Mesodermal cell (in vitro differentiated cells): ENCODE measurements at regions not wholly inside any gene's neighbourhood (a gene's known extent, or its start where the extent isn't known, plus 50 kb on each side); places are given as distances from the start of the nearest gene placed in this dataset.

Experiments
- H3K27ac ChIP-seq: 2 replicates; pipeline ENCODE4 v1.7.0; 2013; ENCODE audit warnings: mild to moderate bottlenecking, low read depth, low read length, moderate library complexity; ENCODE audit not compliant: severe bottlenecking
- H3K36me3 ChIP-seq: 2 replicates; pipeline ENCODE4 v1.7.1; 2013; ENCODE audit warnings: mild to moderate bottlenecking, low read length, moderate library complexity; ENCODE audit not compliant: control insufficient read depth, insufficient read depth
- H3K4me1 ChIP-seq: one replicate; pipeline ENCODE4 v1.7.1; 2013; ENCODE audit warnings: mild to moderate bottlenecking, low read length; ENCODE audit not compliant: insufficient read depth, control insufficient read depth, poor library complexity, severe bottlenecking
- H3K4me3 ChIP-seq: 2 replicates; pipeline ENCODE4 v1.7.0; 2013; ENCODE audit warnings: low read length, control low read depth, mild to moderate bottlenecking; ENCODE audit not compliant: insufficient read depth, poor library complexity, severe bottlenecking; ENCODE audit errors: extremely low read depth
- H3K9me3 ChIP-seq: 2 replicates; pipeline ENCODE4 v1.7.1; 2013; ENCODE audit warnings: mild to moderate bottlenecking, low read length, moderate library complexity; ENCODE audit not compliant: control insufficient read depth
- WGBS, 2 experiments: methylation state at CpG; one replicate each; pipeline ENCODE4 v1.1.5; 2013; ENCODE audit warnings: missing lambda C conversion rate in 2 of 2; ENCODE audit not compliant: insufficient coverage in 2 of 2; 5-methylcytosine and 5-hydroxymethylcytosine counted together

DNA sequence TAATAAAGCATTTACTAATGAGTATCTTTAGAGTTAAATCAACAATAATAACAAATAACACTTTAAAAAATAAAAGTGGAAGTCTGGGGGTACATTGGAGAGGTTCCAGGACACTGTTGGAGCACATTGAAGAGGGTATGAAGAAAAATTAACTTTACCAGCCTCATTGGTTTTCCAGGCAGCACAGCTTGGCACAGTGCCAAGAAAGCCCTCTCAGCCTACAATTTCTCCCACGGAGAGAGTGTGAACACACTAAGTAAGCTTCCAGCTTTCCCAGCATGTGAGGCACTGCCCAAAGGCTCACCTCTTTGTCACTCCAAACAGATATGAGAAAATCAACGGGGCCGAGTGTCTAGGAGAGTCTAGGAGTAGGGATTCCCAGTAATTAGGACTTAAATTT is 1912.8 kb upstream of the NUDT12 start:
- H3K9me3 ChIP-seq = no peaks in the 10 kb centered on the region
- H3K4me3 ChIP-seq = no peak overlapping the region
- no peaks in the 10 kb centered on the region for H3K4me1 ChIP-seq
- no peaks in the 10 kb centered on the region for H3K36me3 ChIP-seq
- 20% methylated on average over 1 of the region's 3 CpGs; no CpG with 5 or more reads in 1 of the 2 experiments for WGBS, 2 experiments
- no peak overlapping the region for H3K27ac ChIP-seq

GRCh38 chr5:105462377-105462776 is 1899.8 kb upstream of the NUDT12 start:
- Histone ChIP-seq H3K36me3 (no peaks in the 10 kb centered on the region), H3K9me3 (peaks cover 15% of the 10 kb centered on the region), H3K4me3 (no peak overlapping the region), H3K4me1 (no peaks in the 10 kb centered on the region), H3K27ac (no peak overlapping the region)
- WGBS, 2 experiments = 83 to 84% methylated on average over 3 of the region's 3 CpGs

DNA sequence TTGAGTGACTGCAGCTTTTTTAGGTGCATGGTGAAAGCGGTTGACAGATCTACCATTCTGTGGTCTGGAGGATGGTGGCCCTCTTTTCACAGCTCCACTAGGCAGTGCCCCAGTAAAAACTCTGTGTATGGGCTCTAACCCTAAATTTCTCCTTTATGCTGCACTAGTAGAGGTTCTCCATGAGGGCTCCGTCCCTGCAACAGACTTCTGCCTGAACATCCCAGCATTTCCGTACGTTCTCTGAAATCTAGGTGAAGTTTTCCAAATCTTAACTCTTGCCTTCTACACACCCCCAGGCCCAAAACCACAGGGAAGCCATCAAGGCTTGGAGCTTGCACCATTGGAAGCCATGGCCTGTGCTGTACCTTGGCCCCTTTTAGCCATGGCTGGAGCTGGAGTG is 1898.1 kb upstream of the NUDT12 start:
- H3K36me3 ChIP-seq = no peaks in the 10 kb centered on the region
- peaks cover 15% of the 10 kb centered on the region for H3K9me3 ChIP-seq
- no peak overlapping the region for H3K27ac ChIP-seq
- H3K4me3 ChIP-seq = no peak overlapping the region
- WGBS, 2 experiments = 80 to 95% methylated on average over 2 to 4 of the region's 4 CpGs
- no peaks in the 10 kb centered on the region for H3K4me1 ChIP-seq

- Histone ChIP-seq H3K4me1 (no peaks in the 10 kb centered on the region), H3K4me3 (no peak overlapping the region), H3K9me3 (peaks cover 3% of the 10 kb centered on the region), H3K36me3 (no peaks in the 10 kb centered on the region), H3K27ac (no peak overlapping the region)
- WGBS, 2 experiments = 94% methylated on average over 3 of the region's 3 CpGs; no CpG with 5 or more reads in 1 of the 2 experiments
Observed at GRCh38 chr5:105453216-105453807, 1890.7 kb upstream of the NUDT12 start.

DNA sequence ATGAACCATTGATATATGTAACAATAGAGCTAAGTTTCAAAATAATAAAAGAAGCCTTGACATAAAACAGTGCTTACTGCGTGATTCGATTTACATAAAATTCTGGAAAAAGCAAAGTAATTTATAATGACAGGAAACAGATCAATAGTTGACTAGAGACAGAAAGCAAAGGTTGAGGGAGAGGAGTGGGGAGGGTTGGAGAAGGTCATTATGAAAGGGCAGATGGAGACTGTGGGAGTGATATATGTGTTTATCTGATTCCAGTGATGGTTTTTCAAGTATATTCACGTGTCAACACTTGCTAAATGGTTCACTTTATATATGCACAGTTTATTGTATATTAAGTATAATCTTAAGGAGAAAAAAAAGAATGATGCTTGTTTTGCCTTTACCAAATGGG is 1885.7 kb upstream of the NUDT12 start:
- Histone ChIP-seq H3K36me3 (no peaks in the 10 kb centered on the region), H3K27ac (no peak overlapping the region), H3K9me3 (peaks cover 3% of the 10 kb centered on the region), H3K4me1 (no peaks in the 10 kb centered on the region), H3K4me3 (no peak overlapping the region)
- 94 to 100% methylated on average over 2 of the region's 3 CpGs for WGBS, 2 experiments

DNA sequence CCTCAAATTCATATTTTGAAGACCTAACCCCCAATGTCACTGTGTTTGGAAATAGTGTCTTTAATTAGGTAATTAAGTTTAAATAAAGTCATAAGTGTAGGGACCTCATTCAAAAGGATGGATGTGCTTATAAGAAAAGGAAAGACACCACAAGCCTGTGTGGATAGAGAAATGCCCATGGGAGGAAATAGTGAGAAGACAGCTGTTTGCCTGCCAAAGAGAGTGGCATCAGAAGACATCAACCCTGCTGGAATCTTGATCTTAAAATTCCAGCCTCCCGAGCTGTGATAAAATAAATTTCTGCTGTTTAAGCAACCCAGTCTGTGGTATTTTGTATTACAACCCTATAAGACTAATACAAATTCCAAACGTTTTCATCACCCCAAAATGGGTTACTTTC is 1867.9 kb upstream of the NUDT12 start:
- H3K9me3 ChIP-seq = no peaks in the 10 kb centered on the region
- no peaks in the 10 kb centered on the region for H3K36me3 ChIP-seq
- 27 to 73% methylated on average over 1 to 2 of the region's 2 CpGs for WGBS, 2 experiments
- no peaks in the 10 kb centered on the region for H3K4me1 ChIP-seq
- no peak overlapping the region for H3K27ac ChIP-seq
- no peak overlapping the region for H3K4me3 ChIP-seq

- H3K27ac ChIP-seq = no peak overlapping the region
- no peaks in the 10 kb centered on the region for H3K36me3 ChIP-seq
- no CpG with 5 or more reads among the region's 2 CpGs for WGBS, 2 experiments
- no peak overlapping the region for H3K4me3 ChIP-seq
- H3K9me3 ChIP-seq = no peaks in the 10 kb centered on the region
- H3K4me1 ChIP-seq = no peaks in the 10 kb centered on the region
Observed at GRCh38 chr5:105428451-105429380, 1866.1 kb upstream of the NUDT12 start.

- Histone ChIP-seq H3K4me3 (no peak overlapping the region), H3K9me3 (peaks cover 10% of the 10 kb centered on the region), H3K27ac (no peak overlapping the region), H3K4me1 (no peaks in the 10 kb centered on the region), H3K36me3 (no peaks in the 10 kb centered on the region)
- 83 to 100% methylated on average over 1 to 3 of the region's 3 CpGs for WGBS, 2 experiments
Observed at GRCh38 chr5:105414067-105414466, 1851.5 kb upstream of the NUDT12 start.

- 92 to 98% methylated on average over 7 to 8 of the region's 9 CpGs for WGBS, 2 experiments
- peaks cover 6% of the 10 kb centered on the region for H3K9me3 ChIP-seq
- H3K36me3 ChIP-seq = no peaks in the 10 kb centered on the region
- no peak overlapping the region for H3K27ac ChIP-seq
- H3K4me3 ChIP-seq = no peak overlapping the region
- H3K4me1 ChIP-seq = no peaks in the 10 kb centered on the region
Observed at GRCh38 chr5:105413406-105413990, 1850.9 kb upstream of the NUDT12 start.

DNA sequence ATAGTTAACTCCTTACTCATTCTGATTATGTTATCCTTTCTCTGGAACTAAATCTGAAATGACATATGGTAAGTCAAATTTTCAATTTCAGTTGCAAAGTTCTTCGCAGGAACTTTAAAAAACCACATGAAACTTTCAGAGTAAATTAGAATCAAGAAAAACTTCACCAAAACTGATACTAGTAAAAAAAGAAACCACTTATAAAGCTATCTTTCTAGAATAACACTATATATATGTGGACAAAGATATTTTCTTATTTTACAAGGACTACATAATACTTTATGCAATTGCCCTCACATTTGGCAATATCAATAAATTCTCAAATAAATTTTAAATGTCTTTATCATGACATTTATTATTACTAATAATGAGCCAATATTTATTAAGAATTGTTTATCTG is 1847.1 kb upstream of the NUDT12 start:
- no CpG with 5 or more reads among the region's 1 CpG for WGBS, 2 experiments
- Histone ChIP-seq H3K4me1 (no peaks in the 10 kb centered on the region), H3K27ac (no peak overlapping the region), H3K9me3 (no peaks in the 10 kb centered on the region), H3K4me3 (no peak overlapping the region), H3K36me3 (no peaks in the 10 kb centered on the region)
